Spleen (tissue), 11 donors: ENCODE measurements at regions not wholly inside any gene's neighbourhood (a gene's known extent, or its start where the extent isn't known, plus 50 kb on each side); places are given as distances from the start of the nearest gene placed in this dataset.

ENCODE experiments used
- DNase-seq: peaks from one replicate; pipeline ENCODE4 v3.0.0-alpha.2; 2020
- H3K27ac ChIP-seq, 8 donors: fragments of 200-600 bp; sonication (generic) in 7 of 8; 1 replicate in 4 of 8; 2 replicates in 4 of 8; pipeline versions ENCODE4 v1.5.0 to v1.8.0; 2016 to 2021; ENCODE audit warnings: inconsistent platforms in 4 of 8, mild to moderate bottlenecking in 4 of 8, moderate library complexity in 1 of 8
- H3K27me3 ChIP-seq, 7 donors: fragments of 200-600 bp; sonication (generic) in 6 of 7; replicated peaks in 1 of 7; 1 replicate in 4 of 7; 2 replicates in 3 of 7; pipeline versions ENCODE4 v1.5.0 to v1.8.0; 2016 to 2021; ENCODE audit warnings: inconsistent platforms in 3 of 7, mild to moderate bottlenecking in 1 of 7
- H3K36me3 ChIP-seq, 6 donors: fragments of 200-600 bp; sonication (generic) in 5 of 6; 1 replicate in 4 of 6; 2 replicates in 2 of 6; pipeline versions ENCODE4 v1.5.0 to v1.8.0; 2016 to 2021; ENCODE audit warnings: inconsistent platforms in 2 of 6
- H3K4me1 ChIP-seq, 6 donors: fragments of 200-600 bp; sonication (generic) in 5 of 6; 1 replicate in 3 of 6; 2 replicates in 3 of 6; pipeline versions ENCODE4 v1.5.0 to v1.8.0; 2016 to 2021; ENCODE audit warnings: inconsistent platforms in 3 of 6
- H3K4me3 ChIP-seq, 8 donors: fragments of 200-600 bp; sonication (generic) in 7 of 8; 1 replicate in 4 of 8; 2 replicates in 4 of 8; pipeline versions ENCODE4 v1.5.0 to v1.8.0; 2016 to 2021; ENCODE audit warnings: inconsistent platforms in 4 of 8, mild to moderate bottlenecking in 4 of 8, moderate library complexity in 2 of 8
- H3K9me3 ChIP-seq, 8 donors: fragments of 200-600 bp; sonication (generic) in 7 of 8; 1 replicate in 4 of 8; 2 replicates in 4 of 8; pipeline versions ENCODE4 v1.5.0 to v1.8.0; 2016 to 2021; ENCODE audit warnings: inconsistent platforms in 4 of 8
- CTCF ChIP-seq, 11 experiments: fragments of 200-600 bp in 7 of 11; fragments of 450-650 bp in 4 of 11; sonication (generic) in 4 of 11; IDR thresholded peaks in 8 of 11; conservative IDR thresholded peaks in 3 of 11; 1 replicate in 7 of 11; 2 replicates in 4 of 11; pipeline versions ENCODE4 v1.4.0 to v1.8.0; 2016 to 2021; ENCODE audit warnings: antibody characterized with exemption in 11 of 11, inconsistent platforms in 4 of 11, mild to moderate bottlenecking in 1 of 11
- POLR2A ChIP-seq, 3 donors: fragments of 450-650 bp; IDR thresholded peaks; one replicate each; pipeline ENCODE4 v1.5.1; 2017; ENCODE audit warnings: antibody characterized with exemption in 3 of 3, mild to moderate bottlenecking in 1 of 3
- POLR2AphosphoS5 ChIP-seq, 3 donors: sonication (generic); formaldehyde crosslinking; IDR thresholded peaks; one replicate each; pipeline ENCODE4 v1.5.1; 2017; ENCODE audit warnings: antibody characterized with exemption in 3 of 3
- WGBS, 5 donors: extraction: QIAGEN DNeasy Blood & Tissue Kit in 3 of 5; methylation state at CpG; one replicate each; pipeline versions ENCODE4 v1.1.5 to v1.1.7; 2013 to 2018; 5-methylcytosine and 5-hydroxymethylcytosine counted together
- intact Hi-C: fragments of 100-400 bp; cut with DNase I; formaldehyde crosslinking; loops from one replicate; pipeline ENCODE4 v1.15.0; 2023; ENCODE audit warnings: low total_unique reads
- donor health status: healthy with polysubstance abuse.
- donor health status: DM: no; HTN: no; CAD: no; lungs with moderate emphysema.
- donor health status: DM: no; HTN: no; CAD: no.
- donor health status: Bipolar disorder and iron deficiency.
- donor health status: healthy.
- donor health status: DM: no; HTN: no; CAD: no.
- donor health status: DM: yes; HTN: yes; CAD: no.

- DNase-seq: no peak
- TF ChIP-seq POLR2AphosphoS5 (IDR thresholded peaks at IDR 0.05) (peak; percentile 38 to 92 (median 68)), CTCF (IDR thresholded peaks at IDR 0.05 in 8 of 11, conservative IDR thresholded peaks at IDR 0.05 in 3 of 11) (no peak)
Measured at GRCh38 chr9:134245179-134245578, 80.8 kb upstream of the RNU6ATAC start.

GRCh38 chr9:134247918-134248631, 78.2 kb upstream of the RXRA start:
- intact Hi-C loops: no loop called here
- WGBS, 5 donors: 64 to 92% (median 89%) methylated on average over 5 of the region's 5 CpGs
- H3K9me3 ChIP-seq: peaks cover 0 to 22% (median 16%) of the 10 kb centered on the region in 8 donors
- DNase-seq: no peak
- peaks cover 3 to 47% (median 35%) of the 10 kb centered on the region in 6 donors for H3K4me1 ChIP-seq
- H3K27ac ChIP-seq: no peak overlapping the region
- H3K36me3 ChIP-seq: no peaks in the 10 kb centered on the region
- peaks cover 0 to 8% (median 0%) of the 10 kb centered on the region in 7 donors for H3K27me3 ChIP-seq
- TF ChIP-seq POLR2A (IDR thresholded peaks at IDR 0.05) (no peak), POLR2AphosphoS5 (IDR thresholded peaks at IDR 0.05) (no peak), CTCF (IDR thresholded peaks at IDR 0.05 in 8 of 11, conservative IDR thresholded peaks at IDR 0.05 in 3 of 11) (no peak)
- no peak overlapping the region for H3K4me3 ChIP-seq

More at GRCh38 chr9:134245179-134245578, 80.8 kb upstream of the RNU6ATAC start:
- Histone ChIP-seq H3K4me1 (peaks cover 3 to 38% (median 25%) of the 10 kb centered on the region in 6 donors), H3K4me3 (peak overlapping the region in 1 of 8 donors; percentile 57), H3K36me3 (no peaks in the 10 kb centered on the region), H3K9me3 (peaks cover 0 to 22% (median 16%) of the 10 kb centered on the region in 8 donors), H3K27ac (peak overlapping the region in 4 of 8 donors; percentile 58 to 82 (median 71)), H3K27me3 (peaks cover 0 to 8% (median 0%) of the 10 kb centered on the region in 7 donors)
- 68 to 84% (median 80%) methylated on average over 11 of the region's 11 CpGs for WGBS, 5 donors
- intact Hi-C loops: no loop called here

GRCh38 chr9:134251296-134252069, 74.8 kb upstream of the RXRA start:
- Histone ChIP-seq H3K9me3 (peaks cover 0 to 22% (median 16%) of the 10 kb centered on the region in 8 donors), H3K27ac (no peak overlapping the region), H3K36me3 (no peaks in the 10 kb centered on the region), H3K4me3 (no peak overlapping the region), H3K4me1 (peaks cover 0 to 21% (median 11%) of the 10 kb centered on the region in 6 donors), H3K27me3 (peaks cover 0 to 8% (median 0%) of the 10 kb centered on the region in 7 donors)
- TF ChIP-seq POLR2A (IDR thresholded peaks at IDR 0.05) (no peak), POLR2AphosphoS5 (IDR thresholded peaks at IDR 0.05) (no peak), CTCF (IDR thresholded peaks at IDR 0.05 in 8 of 11, conservative IDR thresholded peaks at IDR 0.05 in 3 of 11) (no peak)
- intact Hi-C loops: no loop called here
- 90 to 94% (median 92%) methylated on average over 30 to 33 of the region's 33 CpGs for WGBS, 5 donors
- no peak for DNase-seq
